IMR-90 (cell line): ENCODE measurements at regions not wholly inside any gene's neighbourhood (a gene's known extent, or its start where the extent isn't known, plus 50 kb on each side); places are given as distances from the start of the nearest gene placed in this dataset.
"Not testable (repeated sequence)": the region's sequence is repeated elsewhere in the genome, so short reads cannot be mapped to it uniquely, and the experiment has no call there.

Source experiments
- ATAC-seq: fragments of 200-7000 bp; cut with Tn5 transposase; 2 replicates; pipeline ENCODE4 v1.9.1; 2020; ENCODE audit warnings: low read depth, mild to moderate bottlenecking, moderate library complexity
- BruUV-seq: library from RNA; stranded (reverse); fragments of 400-500 nt; replicated peaks from 2 replicates; lab custom pipeline; 2021; lab: Mats Ljungman, UMichigan
- CTCF ChIA-PET: fragments of 300-600 bp; formaldehyde crosslinking; extraction: SDS; loops from one replicate; lab custom pipeline; 2021; ENCODE audit warnings: antibody characterized with exemption; lab: Yijun Ruan, JAX
- POLR2A ChIA-PET: fragments of 300-600 bp; sonication (Branson Sonifier 250); formaldehyde crosslinking; loops from one replicate; lab custom pipeline; 2022; ENCODE audit warnings: antibody characterized with exemption; ENCODE audit not compliant: unreplicated experiment; lab: Charles Lee
- DNase-seq: peaks from one replicate; pipeline ENCODE4 v3.0.0; 2013
- H2AFZ ChIP-seq: replicated peaks from 2 replicates; pipeline ENCODE3; 2013; ENCODE audit warnings: low read length, mild to moderate bottlenecking; ENCODE audit not compliant: poor library complexity
- H2AK5ac ChIP-seq: 2 replicates; pipeline ENCODE4 v1.6.1; 2013; ENCODE audit warnings: low read depth, low read length, inconsistent platforms
- H2AK9ac ChIP-seq: replicated peaks from 2 replicates; pipeline ENCODE3; 2013; ENCODE audit warnings: mild to moderate bottlenecking, low read depth, low read length, moderate library complexity; ENCODE audit not compliant: poor library complexity
- H2BK120ac ChIP-seq: 2 replicates; pipeline ENCODE4 v1.6.1; 2013; ENCODE audit warnings: low read depth, low read length, inconsistent platforms
- H2BK15ac ChIP-seq: 3 replicates; pipeline ENCODE4 v1.6.1; 2013; ENCODE audit warnings: low read depth, low read length, inconsistent platforms
- H2BK20ac ChIP-seq: 2 replicates; pipeline ENCODE4 v1.6.1; 2013; ENCODE audit warnings: low read depth, mild to moderate bottlenecking, inconsistent platforms, low read length, moderate library complexity
- H2BK5ac ChIP-seq: 2 replicates; pipeline ENCODE4 v1.6.1; 2013; ENCODE audit warnings: mild to moderate bottlenecking, low read depth, low read length, inconsistent platforms; ENCODE audit not compliant: poor library complexity, severe bottlenecking
- H3K14ac ChIP-seq: replicated peaks from 2 replicates; pipeline ENCODE4 v1.6.1; 2013; ENCODE audit warnings: low read depth, low read length, inconsistent platforms
- H3K18ac ChIP-seq: 2 replicates; pipeline ENCODE4 v1.6.1; 2013; ENCODE audit warnings: low read depth, low read length, control low read depth
- H3K23ac ChIP-seq: 2 replicates; pipeline ENCODE4 v1.6.1; 2013; ENCODE audit warnings: low read depth, low read length, inconsistent platforms
- H3K27ac ChIP-seq: 2 replicates; pipeline ENCODE4 v1.5.1; 2013; ENCODE audit warnings: mild to moderate bottlenecking, control low read depth, low read length; ENCODE audit not compliant: insufficient read depth
- H3K27me3 ChIP-seq: 2 replicates; pipeline ENCODE4 v1.6.1; 2013; ENCODE audit warnings: low read length; ENCODE audit not compliant: control insufficient read depth, insufficient read depth
- H3K36me3 ChIP-seq: 2 replicates; pipeline ENCODE4 v1.6.1; 2013; ENCODE audit warnings: low read length, mixed read lengths; ENCODE audit not compliant: control insufficient read depth, insufficient read depth
- H3K4ac ChIP-seq: 2 replicates; pipeline ENCODE4 v1.6.1; 2013; ENCODE audit warnings: low read depth, low read length, inconsistent platforms
- H3K4me1 ChIP-seq: 2 replicates; pipeline ENCODE4 v1.6.1; 2013; ENCODE audit warnings: low read length, mixed read lengths; ENCODE audit not compliant: control insufficient read depth, insufficient read depth
- H3K4me2 ChIP-seq: 2 replicates; pipeline ENCODE4 v1.6.1; 2013; ENCODE audit warnings: low read depth, mild to moderate bottlenecking, control low read depth, low read length, moderate library complexity
- H3K4me3 ChIP-seq: 2 replicates; pipeline ENCODE4 v1.5.1; 2013; ENCODE audit warnings: low read depth, mild to moderate bottlenecking, control low read depth, low read length, moderate library complexity; ENCODE audit not compliant: insufficient read depth
- H3K56ac ChIP-seq: 2 replicates; pipeline ENCODE4 v1.6.1; 2013; ENCODE audit warnings: low read length, inconsistent platforms; ENCODE audit not compliant: insufficient read depth; ENCODE audit errors: extremely low read depth
- H3K79me1 ChIP-seq, 2 experiments: 2 replicates each; pipeline ENCODE4 v1.6.1; 2013; ENCODE audit warnings: low read length in 2 of 2, inconsistent platforms in 1 of 2, low read depth in 1 of 2
- H3K9ac ChIP-seq: 2 replicates; pipeline ENCODE4 v1.6.1; 2013; ENCODE audit warnings: low read depth, low read length, control low read depth
- H3K9me1 ChIP-seq: 2 replicates; pipeline ENCODE4 v1.6.1; 2013; ENCODE audit warnings: low read length, inconsistent platforms; ENCODE audit not compliant: insufficient read depth
- H3K9me3 ChIP-seq: 2 replicates; pipeline ENCODE4 v1.6.1; 2013; ENCODE audit warnings: low read length; ENCODE audit not compliant: control insufficient read depth, insufficient read depth
- H4K20me1 ChIP-seq: 2 replicates; pipeline ENCODE4 v1.6.1; 2013; ENCODE audit warnings: low read length, inconsistent platforms; ENCODE audit not compliant: insufficient read depth
- H4K5ac ChIP-seq: 2 replicates; pipeline ENCODE4 v1.6.1; 2013; ENCODE audit warnings: mild to moderate bottlenecking, low read depth, low read length, control low read depth
- H4K8ac ChIP-seq, 2 experiments: 2 replicates each; pipeline ENCODE4 v1.6.1; 2013; ENCODE audit warnings: low read depth in 2 of 2, low read length in 2 of 2, control low read depth in 1 of 2, inconsistent platforms in 1 of 2
- H4K91ac ChIP-seq: 2 replicates; pipeline ENCODE4 v1.6.1; 2013; ENCODE audit warnings: low read depth, low read length, inconsistent platforms; ENCODE audit not compliant: insufficient read depth
- ELK1 ChIP-seq: fragments of 150-350 bp; IDR thresholded peaks from 2 replicates; pipeline ENCODE4 v1.6.1; 2016; ENCODE audit warnings: low read depth, mild to moderate bottlenecking, low read length, moderate library complexity, borderline replicate concordance
- MAFK ChIP-seq: IDR thresholded peaks from 2 replicates; pipeline ENCODE4 v1.6.1; 2012; ENCODE audit warnings: low read depth, low read length, improper control_type of control experiment
- NFE2L2 ChIP-seq: fragments of 150-350 bp; IDR thresholded peaks from 2 replicates; pipeline ENCODE4 v1.6.1; 2016; ENCODE audit warnings: low read depth, mild to moderate bottlenecking, low read length
- POLR2A ChIP-seq: IDR thresholded peaks from 2 replicates; pipeline ENCODE4 v1.6.1; 2012; ENCODE audit warnings: mild to moderate bottlenecking, low read depth, low read length
- RAD21 ChIP-seq: IDR thresholded peaks from 2 replicates; pipeline ENCODE4 v1.6.1; 2012; ENCODE audit warnings: low read length, improper control_type of control experiment
- SMC3 ChIP-seq: fragments of 150-350 bp; IDR thresholded peaks from 2 replicates; pipeline ENCODE4 v1.6.1; 2016; ENCODE audit warnings: low read depth, mild to moderate bottlenecking, antibody characterized with exemption, low read length, moderate library complexity
- USF2 ChIP-seq: fragments of 150-350 bp; IDR thresholded peaks from 2 replicates; pipeline ENCODE4 v1.6.1; 2017; ENCODE audit warnings: mild to moderate bottlenecking, antibody characterized with exemption, low read length, low read depth
- WGBS, 2 experiments: methylation state at CpG; one replicate each; pipeline versions ENCODE4 v1.1.5 to v1.1.7; 2013; ENCODE audit warnings: missing lambda C conversion rate in 2 of 2; ENCODE audit not compliant: insufficient read length in 1 of 2; ENCODE audit errors: extremely low coverage in 2 of 2; 5-methylcytosine and 5-hydroxymethylcytosine counted together
- dilution Hi-C: fragments of 300-500 bp; cut with HindIII; formaldehyde crosslinking; loops from one replicate; pipeline ENCODE4 v1.14.3; 2018; ENCODE audit warnings: low sequenced_read_pairs; ENCODE audit not compliant: unreplicated experiment
- in situ Hi-C: fragments of 300-500 bp; cut with MboI; formaldehyde crosslinking; loops from 3 replicates; pipeline ENCODE4 v1.14.3; 2019; ENCODE audit warnings: low sequenced_read_pairs, inconsistent platforms, mixed read lengths
- intact Hi-C: fragments of 100-400 bp; cut with micrococcal nuclease; formaldehyde crosslinking; loops from 2 replicates; pipeline ENCODE4 v1.10.0; 2022

- Histone ChIP-seq H3K9me3 (no peaks in the 10 kb centered on the region), H3K4me2 (no peak overlapping the region), H2AFZ (no peak overlapping the region), H2BK5ac (no peak overlapping the region), H2BK120ac (no peak overlapping the region), H2BK20ac (no peak overlapping the region), H2AK5ac (no peak overlapping the region), H3K27me3 (peaks cover 2% of the 10 kb centered on the region; the same call in 1 of the 2 replicates), H3K36me3 (no peaks in the 10 kb centered on the region), H4K5ac (no peak overlapping the region), H3K4ac (no peak overlapping the region), H3K4me3 (no peak overlapping the region), H3K14ac (no peak overlapping the region), H4K20me1 (no peaks in the 10 kb centered on the region), H4K8ac (no peak overlapping the region), H4K91ac (no peak overlapping the region), H3K27ac (no peak overlapping the region), H3K56ac (no peak overlapping the region), H3K79me1 (no peaks in the 10 kb centered on the region), H3K23ac (no peak overlapping the region), H3K4me1 (no peaks in the 10 kb centered on the region), H3K9ac (no peak overlapping the region), H2BK15ac (no peak overlapping the region), H3K9me1 (no peaks in the 10 kb centered on the region), H3K18ac (no peak overlapping the region), H2AK9ac (no peak overlapping the region)
- ChIA-PET POLR2A (no interaction called here), CTCF (no interaction called here)
- TF ChIP-seq ELK1 = no peak
- TF ChIP-seq POLR2A = no peak
- TF ChIP-seq SMC3 = no peak
- no peak for TF ChIP-seq NFE2L2
- no peak for TF ChIP-seq USF2
- TF ChIP-seq MAFK = no peak
- TF ChIP-seq RAD21 = no peak
- ATAC-seq (no peak), DNase-seq (no peak)
- intact Hi-C loops = no loop called here
- in situ Hi-C loops = no loop called here
- BruUV-seq = no TSS peak
- dilution Hi-C loops = no loop called here
These were observed 139.2 kb upstream of the IRS4 start for GRCh38 chrX:108875548-108875947.

GRCh38 chrX:108843039-108843438, 106.7 kb upstream of the IRS4 start:
- H3K9me1 ChIP-seq, H2AK9ac ChIP-seq, BruUV-seq, H3K18ac ChIP-seq, H4K20me1 ChIP-seq, H3K4ac ChIP-seq, POLR2A ChIA-PET, H3K4me3 ChIP-seq, H3K56ac ChIP-seq, H4K91ac ChIP-seq, H2BK20ac ChIP-seq, ATAC-seq, H3K4me2 ChIP-seq, H3K9me3 ChIP-seq, H3K23ac ChIP-seq, intact Hi-C loops, in situ Hi-C loops, H4K5ac ChIP-seq, DNase-seq, H2AFZ ChIP-seq, dilution Hi-C loops, H3K79me1 ChIP-seq, H3K27ac ChIP-seq, H3K27me3 ChIP-seq, H3K14ac ChIP-seq, H2BK5ac ChIP-seq, CTCF ChIA-PET, H4K8ac ChIP-seq, H2BK15ac ChIP-seq, H3K36me3 ChIP-seq, H2BK120ac ChIP-seq, H3K4me1 ChIP-seq, H2AK5ac ChIP-seq, H3K9ac ChIP-seq: not testable (repeated sequence)
- no CpG with 5 or more reads among the region's 1 CpG for WGBS, 2 experiments
